ENCODE measurements at regions not wholly inside any gene's neighbourhood (a gene's known extent, or its start where the extent isn't known, plus 50 kb on each side); places are given as distances from the start of the nearest gene placed in this dataset.
A peak's percentile ranks its signal among the peaks of the same experiment; 100 is the strongest.

- H3K27ac Mint-ChIP-seq = peak overlapping the region; percentile 67
Measured at GRCh38 chr2:61640406-61640805, 102.2 kb upstream of the XPO1 start.

GRCh38 chr2:61639721-61640120, 101.6 kb upstream of the XPO1 start:
- Histone ChIP-seq H3K4me1 (ENCODE audit: control insufficient read depth, insufficient read depth, low read length) (peaks cover 19% of the 10 kb centered on the region), H3K36me3 (ENCODE audit: control insufficient read depth, insufficient read depth, low read length) (no peaks in the 10 kb centered on the region), H3K9me3 (ENCODE audit: control insufficient read depth, low read length) (no peaks in the 10 kb centered on the region), H3K4me3 (ENCODE audit: low read length) (peak overlapping the region; percentile 16), H3K27me3 (ENCODE audit: control insufficient read depth, insufficient read depth, low read length, poor library complexity, severe bottlenecking) (no peaks in the 10 kb centered on the region), H3K27ac (ENCODE audit: low read depth, low read length) (no peak overlapping the region), H3K9ac (ENCODE audit: extremely low read depth, low read length, poor library complexity, severe bottlenecking) (peak overlapping the region; percentile 17)
- H3K27ac Mint-ChIP-seq = peak overlapping the region; percentile 67
- no peak overlapping the region for H3K4me3 Mint-ChIP-seq
- H3K36me3 Mint-ChIP-seq (ENCODE audit: low read depth) = no peaks in the 10 kb centered on the region
- WGBS, 2 experiments (ENCODE audit: insufficient coverage in 1 of 2, insufficient read length in 1 of 2) = 81 to 83% methylated on average over 4 to 9 of the region's 9 CpGs
- peaks cover 46% of the 10 kb centered on the region for H3K4me1 Mint-ChIP-seq
- no peak for TF ChIP-seq CTCF (conservative IDR thresholded peaks at IDR 0.05)
- H3K9me3 Mint-ChIP-seq = no peaks in the 10 kb centered on the region
- DNase-seq = peak; percentile 36
- H3K27me3 Mint-ChIP-seq (ENCODE audit: insufficient read depth) = no peaks in the 10 kb centered on the region

More at GRCh38 chr2:61640406-61640805, 102.2 kb upstream of the XPO1 start:
- no peak overlapping the region for H3K4me3 Mint-ChIP-seq
- no peaks in the 10 kb centered on the region for H3K9me3 Mint-ChIP-seq
- H3K27me3 Mint-ChIP-seq (ENCODE audit: insufficient read depth) = no peaks in the 10 kb centered on the region
- 80 to 98% methylated on average over 1 to 2 of the region's 2 CpGs for WGBS, 2 experiments (ENCODE audit: insufficient coverage in 1 of 2, insufficient read length in 1 of 2)
- H3K4me3 ChIP-seq (ENCODE audit: low read length) = no peak overlapping the region
- DNase-seq = peak; percentile 58
- H3K9me3 ChIP-seq (ENCODE audit: control insufficient read depth, low read length) = no peaks in the 10 kb centered on the region
- H3K36me3 Mint-ChIP-seq (ENCODE audit: low read depth) = no peaks in the 10 kb centered on the region
- peaks cover 17% of the 10 kb centered on the region for H3K4me1 ChIP-seq (ENCODE audit: control insufficient read depth, insufficient read depth, low read length)
- no peak for TF ChIP-seq CTCF (conservative IDR thresholded peaks at IDR 0.05)
- no peaks in the 10 kb centered on the region for H3K27me3 ChIP-seq (ENCODE audit: control insufficient read depth, insufficient read depth, low read length, poor library complexity, severe bottlenecking)
- peaks cover 40% of the 10 kb centered on the region for H3K4me1 Mint-ChIP-seq
- H3K36me3 ChIP-seq (ENCODE audit: control insufficient read depth, insufficient read depth, low read length) = no peaks in the 10 kb centered on the region
- H3K9ac ChIP-seq (ENCODE audit: extremely low read depth, low read length, poor library complexity, severe bottlenecking) = peak overlapping the region; percentile 17
- H3K27ac ChIP-seq (ENCODE audit: low read depth, low read length) = no peak overlapping the region

- 10 to 56% methylated on average over 1 to 3 of the region's 3 CpGs for WGBS, 2 experiments (ENCODE audit: insufficient coverage in 1 of 2, insufficient read length in 1 of 2)
- no peaks in the 10 kb centered on the region for H3K9me3 Mint-ChIP-seq
- DNase-seq = peak; percentile 59
Measured at GRCh38 chr2:61636686-61637085, 98.5 kb upstream of the XPO1 start.

More at GRCh38 chr2:61636686-61637085, 98.5 kb upstream of the XPO1 start:
- Mint-ChIP-seq H3K36me3 (ENCODE audit: low read depth) (no peaks in the 10 kb centered on the region), H3K27me3 (ENCODE audit: insufficient read depth) (no peaks in the 10 kb centered on the region), H3K4me1 (peaks cover 53% of the 10 kb centered on the region), H3K27ac (peak overlapping the region; percentile 88), H3K4me3 (no peak overlapping the region)
- H3K9ac ChIP-seq (ENCODE audit: extremely low read depth, low read length, poor library complexity, severe bottlenecking) = no peak overlapping the region
- H3K27ac ChIP-seq (ENCODE audit: low read depth, low read length) = no peak overlapping the region
- H3K27me3 ChIP-seq (ENCODE audit: control insufficient read depth, insufficient read depth, low read length, poor library complexity, severe bottlenecking) = no peaks in the 10 kb centered on the region
- H3K36me3 ChIP-seq (ENCODE audit: control insufficient read depth, insufficient read depth, low read length) = no peaks in the 10 kb centered on the region
- H3K9me3 ChIP-seq (ENCODE audit: control insufficient read depth, low read length) = no peaks in the 10 kb centered on the region
- peaks cover 19% of the 10 kb centered on the region for H3K4me1 ChIP-seq (ENCODE audit: control insufficient read depth, insufficient read depth, low read length)
- TF ChIP-seq CTCF (conservative IDR thresholded peaks at IDR 0.05) = no peak
- no peak overlapping the region for H3K4me3 ChIP-seq (ENCODE audit: low read length)
